SK-N-SH (cell line): ENCODE measurements at regions not wholly inside any gene's neighbourhood (a gene's known extent, or its start where the extent isn't known, plus 50 kb on each side); places are given as distances from the start of the nearest gene placed in this dataset.

Experiments used
- CTCF ChIP-seq: fragments of 200-600 bp; sonication (generic); IDR thresholded peaks from 2 replicates; pipeline ENCODE4 v1.6.1; 2017; ENCODE audit warnings: antibody characterized with exemption, mild to moderate bottlenecking, moderate library complexity
- NFIC ChIP-seq: IDR thresholded peaks from 2 replicates; pipeline ENCODE4 v1.4.0; 2012; ENCODE audit warnings: borderline replicate concordance
- REST ChIP-seq: IDR thresholded peaks from 2 replicates; pipeline ENCODE4 v1.6.1; 2012; ENCODE audit warnings: mild to moderate bottlenecking, low read depth, low read length, moderate library complexity
- TCF12 ChIP-seq: IDR thresholded peaks from 2 replicates; pipeline ENCODE4 v1.4.0; 2012

- no peak for TF ChIP-seq TCF12
- TF ChIP-seq CTCF, result no peak
- no peak for TF ChIP-seq NFIC
- TF ChIP-seq REST, result no peak
Measured at GRCh38 chr10:36087006-36088005, 445.2 kb upstream of the FZD8 start.
